Caco-2 (cell line): ENCODE measurements at regions not wholly inside any gene's neighbourhood (a gene's known extent, or its start where the extent isn't known, plus 50 kb on each side); places are given as distances from the start of the nearest gene placed in this dataset.

Experiments used
- BruUV-seq: library from RNA; stranded (reverse); fragments of 400-500 nt; replicated peaks from 2 replicates; lab custom pipeline; 2021; lab: Mats Ljungman, UMichigan
- CTCF ChIA-PET: fragments of 300-600 bp; sonication (Branson Sonifier 250); formaldehyde crosslinking; loops from one replicate; lab custom pipeline; 2022; ENCODE audit warnings: antibody characterized with exemption; lab: Charles Lee
- POLR2A ChIA-PET: fragments of 300-600 bp; sonication (Branson Sonifier 250); formaldehyde crosslinking; loops from one replicate; lab custom pipeline; 2022; ENCODE audit warnings: antibody characterized with exemption; lab: Charles Lee
- DNase-seq, 2 experiments: peaks; one replicate each; pipeline versions ENCODE4 v3.0.0 to v3.0.0-alpha.2; 2020 to 2022
- H3K27me3 ChIP-seq: replicated peaks from 2 replicates; pipeline ENCODE4 v1.6.0; 2011; ENCODE audit warnings: low read length; ENCODE audit not compliant: control insufficient read depth, insufficient read depth
- H3K36me3 ChIP-seq: 2 replicates; pipeline ENCODE4 v1.5.1; 2011; ENCODE audit warnings: low read length; ENCODE audit not compliant: control insufficient read depth, insufficient read depth
- H3K4me1 ChIP-seq: fragments of 250-450 bp; sonication (Bioruptor Pico); 2 replicates; pipeline ENCODE4 v1.5.1; 2020; ENCODE audit warnings: mild to moderate bottlenecking
- H3K4me3 ChIP-seq: 2 replicates; pipeline ENCODE4 v1.5.1; 2011; ENCODE audit warnings: low read depth, mild to moderate bottlenecking, control low read depth, low read length
- H3K9me3 ChIP-seq: fragments of 250-450 bp; sonication (Bioruptor Pico); 2 replicates; pipeline ENCODE4 v1.5.1; 2020; ENCODE audit warnings: mild to moderate bottlenecking, moderate library complexity
- H3K27ac Mint-ChIP-seq: one replicate; pipeline ENCODE4 v1.8.0; 2022; ENCODE audit warnings: mixed read lengths; ENCODE audit not compliant: unreplicated experiment
- H3K27me3 Mint-ChIP-seq: one replicate; pipeline ENCODE4 v1.8.0; 2022; ENCODE audit warnings: mixed read lengths; ENCODE audit not compliant: insufficient read depth, unreplicated experiment
- H3K36me3 Mint-ChIP-seq: one replicate; pipeline ENCODE4 v1.8.0; 2022; ENCODE audit warnings: mild to moderate bottlenecking, mixed read lengths; ENCODE audit not compliant: insufficient read depth, unreplicated experiment
- H3K4me1 Mint-ChIP-seq: one replicate; pipeline ENCODE4 v1.8.0; 2022; ENCODE audit warnings: low read depth, mixed read lengths; ENCODE audit not compliant: unreplicated experiment
- H3K4me3 Mint-ChIP-seq: one replicate; pipeline ENCODE4 v1.8.0; 2022; ENCODE audit warnings: mild to moderate bottlenecking, moderate library complexity, mixed read lengths; ENCODE audit not compliant: unreplicated experiment
- H3K9me3 Mint-ChIP-seq: one replicate; pipeline ENCODE4 v1.8.0; 2022; ENCODE audit warnings: mixed read lengths; ENCODE audit not compliant: unreplicated experiment
- CTCF ChIP-seq, 2 experiments: fragments of 200-600 bp in 1 of 2; IDR thresholded peaks; 1 replicate in 1 of 2; 2 replicates in 1 of 2; pipeline versions ENCODE4 v1.5.1 to v1.8.0; 2011 to 2022; ENCODE audit warnings: antibody characterized with exemption in 1 of 2, control low read depth in 1 of 2, inconsistent platforms in 1 of 2, low read depth in 1 of 2, low read length in 1 of 2, mild to moderate bottlenecking in 1 of 2, moderate library complexity in 1 of 2; ENCODE audit not compliant: insufficient read depth in 1 of 2, severe bottlenecking in 1 of 2, unreplicated experiment in 1 of 2
- intact Hi-C: fragments of 100-400 bp; cut with micrococcal nuclease; formaldehyde crosslinking; loops from one replicate; pipeline ENCODE4 v1.10.0; 2022; ENCODE audit not compliant: unreplicated experiment

GRCh38 chr6:11486959-11487358 lies 50.6 kb upstream of the TMEM170B start:
- no peaks in the 10 kb centered on the region for H3K9me3 ChIP-seq
- H3K27me3 ChIP-seq = no peaks in the 10 kb centered on the region
- H3K36me3 ChIP-seq = no peaks in the 10 kb centered on the region
- Mint-ChIP-seq H3K4me1 (no peaks in the 10 kb centered on the region), H3K27me3 (no peaks in the 10 kb centered on the region), H3K9me3 (no peaks in the 10 kb centered on the region), H3K36me3 (no peaks in the 10 kb centered on the region), H3K27ac (no peak overlapping the region), H3K4me3 (no peak overlapping the region)
- no peak for TF ChIP-seq CTCF (IDR thresholded peaks at IDR 0.05; ENCODE audit: insufficient read depth in 1 of 2, low read depth in 1 of 2, low read length in 1 of 2, severe bottlenecking in 1 of 2, unreplicated experiment in 1 of 2)
- intact Hi-C loops = no loop called here
- H3K4me3 ChIP-seq = no peak overlapping the region
- POLR2A ChIA-PET = no interaction called here
- H3K4me1 ChIP-seq = no peaks in the 10 kb centered on the region
- CTCF ChIA-PET = no interaction called here
- DNase-seq = no peak
- no TSS peak for BruUV-seq

- H3K27me3 Mint-ChIP-seq = no peaks in the 10 kb centered on the region
Measured at GRCh38 chr6:11486486-11486885, 51.1 kb upstream of the TMEM170B start.

GRCh38 chr6:11486051-11486450 lies 51.5 kb upstream of the TMEM170B start:
- Histone ChIP-seq H3K4me1 (no peaks in the 10 kb centered on the region), H3K4me3 (no peak overlapping the region), H3K27me3 (no peaks in the 10 kb centered on the region), H3K36me3 (no peaks in the 10 kb centered on the region), H3K9me3 (no peaks in the 10 kb centered on the region)
- ChIA-PET CTCF (interaction anchor here (1.4 kb wide), 1 partner anchor 10 kb away, joined by 3 read pairs; no protein-coding TSS in a partner anchor), POLR2A (interaction anchor here (0.7 kb wide), 1 partner anchor 210 kb away, joined by 7 read pairs; no protein-coding TSS in a partner anchor)
- intact Hi-C loops = no loop called here
- BruUV-seq = no TSS peak
- Mint-ChIP-seq H3K4me3 (no peak overlapping the region), H3K4me1 (no peaks in the 10 kb centered on the region), H3K27me3 (no peaks in the 10 kb centered on the region), H3K36me3 (no peaks in the 10 kb centered on the region), H3K9me3 (no peaks in the 10 kb centered on the region), H3K27ac (no peak overlapping the region)
- no peak for DNase-seq
- TF ChIP-seq CTCF (IDR thresholded peaks at IDR 0.05; ENCODE audit: insufficient read depth in 1 of 2, low read depth in 1 of 2, low read length in 1 of 2, severe bottlenecking in 1 of 2, unreplicated experiment in 1 of 2) = no peak

More at GRCh38 chr6:11486486-11486885, 51.1 kb upstream of the TMEM170B start:
- Histone ChIP-seq H3K9me3 (no peaks in the 10 kb centered on the region), H3K4me3 (no peak overlapping the region), H3K4me1 (no peaks in the 10 kb centered on the region), H3K36me3 (no peaks in the 10 kb centered on the region), H3K27me3 (no peaks in the 10 kb centered on the region)
- no peak for DNase-seq
- H3K4me1 Mint-ChIP-seq = no peaks in the 10 kb centered on the region
- CTCF ChIA-PET = interaction anchor here (1.4 kb wide), 1 partner anchor 10 kb away, joined by 3 read pairs; no protein-coding TSS in a partner anchor
- no peak for TF ChIP-seq CTCF (IDR thresholded peaks at IDR 0.05; ENCODE audit: insufficient read depth in 1 of 2, low read depth in 1 of 2, low read length in 1 of 2, severe bottlenecking in 1 of 2, unreplicated experiment in 1 of 2)
- H3K9me3 Mint-ChIP-seq = no peaks in the 10 kb centered on the region
- BruUV-seq = no TSS peak
- H3K4me3 Mint-ChIP-seq = no peak overlapping the region
- POLR2A ChIA-PET = interaction anchor here (0.7 kb wide), 1 partner anchor 211 kb away, joined by 7 read pairs; no protein-coding TSS in a partner anchor
- intact Hi-C loops = no loop called here
- H3K36me3 Mint-ChIP-seq = no peaks in the 10 kb centered on the region
- no peak overlapping the region for H3K27ac Mint-ChIP-seq
